Esophagus squamous epithelium (tissue), 4 donors: ENCODE measurements at regions not wholly inside any gene's neighbourhood (a gene's known extent, or its start where the extent isn't known, plus 50 kb on each side); places are given as distances from the start of the nearest gene placed in this dataset.

ENCODE experiments used
- CTCF ChIP-seq, 6 experiments: fragments of 450-650 bp in 4 of 6; fragments of 200-600 bp in 2 of 6; sonication (generic) in 2 of 6; IDR thresholded peaks; one replicate each; pipeline ENCODE4 v1.5.1; 2016 to 2019; ENCODE audit warnings: antibody characterized with exemption in 6 of 6, mild to moderate bottlenecking in 4 of 6, moderate library complexity in 4 of 6
- POLR2A ChIP-seq, 4 donors: fragments of 450-650 bp; IDR thresholded peaks; one replicate each; pipeline ENCODE4 v1.6.1; 2017; ENCODE audit warnings: antibody characterized with exemption in 4 of 4, mild to moderate bottlenecking in 4 of 4, moderate library complexity in 3 of 4

GRCh38 chr21:16519644-16520043 is 789.9 kb downstream of the USP25 start:
- TF ChIP-seq CTCF (IDR thresholded peaks at IDR 0.05) (no peak), POLR2A (IDR thresholded peaks at IDR 0.05) (no peak)
